HCT116 (cell line): ENCODE measurements at regions not wholly inside any gene's neighbourhood (a gene's known extent, or its start where the extent isn't known, plus 50 kb on each side); places are given as distances from the start of the nearest gene placed in this dataset.

Experiments
- CBX3 ChIP-seq: IDR thresholded peaks from 2 replicates; pipeline ENCODE4 v1.6.1; 2012; ENCODE audit warnings: low read depth
- CEBPB ChIP-seq: IDR thresholded peaks from 2 replicates; pipeline ENCODE4 v1.6.1; 2012; ENCODE audit warnings: low read depth
- EGR1 ChIP-seq: IDR thresholded peaks from 2 replicates; pipeline ENCODE4 v1.6.1; 2012; ENCODE audit warnings: low read depth
- EZH2 ChIP-seq: fragments of 200-600 bp; sonication (generic); IDR thresholded peaks from 2 replicates; pipeline ENCODE4 v1.6.1; 2017; ENCODE audit warnings: antibody characterized with exemption, mixed run types
- JUND ChIP-seq: IDR thresholded peaks from 2 replicates; pipeline ENCODE4 v1.6.1; 2012
- MAX ChIP-seq: IDR thresholded peaks from 2 replicates; pipeline ENCODE4 v1.6.1; 2012
- POLR2A ChIP-seq: IDR thresholded peaks from 2 replicates; pipeline ENCODE4 v1.7.0; 2011; ENCODE audit warnings: borderline replicate concordance; ENCODE audit not compliant: insufficient read depth, insufficient read length; ENCODE audit errors: extremely low read depth
- POLR2AphosphoS5 ChIP-seq: IDR thresholded peaks from 2 replicates; pipeline ENCODE4 v1.6.1; 2011; ENCODE audit warnings: mild to moderate bottlenecking, low read depth, low read length, moderate library complexity
- SIN3A ChIP-seq: IDR thresholded peaks from 2 replicates; pipeline ENCODE4 v1.6.1; 2012; ENCODE audit warnings: low read depth
- SP1 ChIP-seq: IDR thresholded peaks from 2 replicates; pipeline ENCODE4 v1.6.1; 2012; ENCODE audit warnings: low read depth
- SRF ChIP-seq: IDR thresholded peaks from 2 replicates; pipeline ENCODE4 v1.6.1; 2012; ENCODE audit warnings: low read depth
- TCF7L2 ChIP-seq: IDR thresholded peaks from 2 replicates; pipeline ENCODE4 v1.7.0; 2011; ENCODE audit warnings: borderline replicate concordance, inconsistent platforms; ENCODE audit not compliant: insufficient read depth, insufficient read length; ENCODE audit errors: extremely low read depth
- TF ChIP-seq, protein P1 (sequence below), 3 experiments: fragments of 200-600 bp in 1 of 3; sonication (generic) in 1 of 3; IDR thresholded peaks in 2 of 3; conservative IDR thresholded peaks in 1 of 3; 2 replicates each; pipeline ENCODE4 v1.5.1; 2012 to 2017; ENCODE audit warnings: low read depth in 2 of 3, low read length in 2 of 3, antibody characterized with exemption in 1 of 3, borderline replicate concordance in 1 of 3, control low read depth in 1 of 3, mild to moderate bottlenecking in 1 of 3, mixed read lengths in 1 of 3, mixed run types in 1 of 3, moderate library complexity in 1 of 3; ENCODE audit not compliant: insufficient read depth in 1 of 3

- TF ChIP-seq EGR1 (no peak), SP1 (no peak), POLR2A (no peak), CBX3 (no peak), TCF7L2 (no peak), MAX (no peak), POLR2AphosphoS5 (no peak), JUND (no peak), SIN3A (no peak), CEBPB (no peak), SRF (no peak), EZH2 (no peak)
- TF ChIP-seq, protein P1, sequence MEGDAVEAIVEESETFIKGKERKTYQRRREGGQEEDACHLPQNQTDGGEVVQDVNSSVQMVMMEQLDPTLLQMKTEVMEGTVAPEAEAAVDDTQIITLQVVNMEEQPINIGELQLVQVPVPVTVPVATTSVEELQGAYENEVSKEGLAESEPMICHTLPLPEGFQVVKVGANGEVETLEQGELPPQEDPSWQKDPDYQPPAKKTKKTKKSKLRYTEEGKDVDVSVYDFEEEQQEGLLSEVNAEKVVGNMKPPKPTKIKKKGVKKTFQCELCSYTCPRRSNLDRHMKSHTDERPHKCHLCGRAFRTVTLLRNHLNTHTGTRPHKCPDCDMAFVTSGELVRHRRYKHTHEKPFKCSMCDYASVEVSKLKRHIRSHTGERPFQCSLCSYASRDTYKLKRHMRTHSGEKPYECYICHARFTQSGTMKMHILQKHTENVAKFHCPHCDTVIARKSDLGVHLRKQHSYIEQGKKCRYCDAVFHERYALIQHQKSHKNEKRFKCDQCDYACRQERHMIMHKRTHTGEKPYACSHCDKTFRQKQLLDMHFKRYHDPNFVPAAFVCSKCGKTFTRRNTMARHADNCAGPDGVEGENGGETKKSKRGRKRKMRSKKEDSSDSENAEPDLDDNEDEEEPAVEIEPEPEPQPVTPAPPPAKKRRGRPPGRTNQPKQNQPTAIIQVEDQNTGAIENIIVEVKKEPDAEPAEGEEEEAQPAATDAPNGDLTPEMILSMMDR (IDR thresholded peaks at IDR 0.05 in 2 of 3, conservative IDR thresholded peaks at IDR 0.05 in 1 of 3; ENCODE audit: borderline replicate concordance in 1 of 3, insufficient read depth in 1 of 3, low read depth in 2 of 3, low read length in 2 of 3), result no peak
These were observed 139.9 kb upstream of the NCOR2 start for GRCh38 chr12:124707316-124707715.
